Stimulated activated CD4-positive, alpha-beta T cell treated with anti-CD3 and anti-CD28 coated beads, Interleukin-4, amount 100 ng/mL, for 4 hours (primary cell): ENCODE measurements at regions not wholly inside any gene's neighbourhood (a gene's known extent, or its start where the extent isn't known, plus 50 kb on each side); places are given as distances from the start of the nearest gene placed in this dataset.
"Not testable (repeated sequence)": the region's sequence is repeated elsewhere in the genome, so short reads cannot be mapped to it uniquely, and the experiment has no call there.

Experiments used
- DNase-seq, 2 experiments: peaks; one replicate each; pipeline ENCODE4 v3.0.0-alpha.2; 2020

- no peak for DNase-seq
Observed at GRCh38 chr10:32217216-32217615, 129.7 kb downstream of the EPC1 start.

DNA sequence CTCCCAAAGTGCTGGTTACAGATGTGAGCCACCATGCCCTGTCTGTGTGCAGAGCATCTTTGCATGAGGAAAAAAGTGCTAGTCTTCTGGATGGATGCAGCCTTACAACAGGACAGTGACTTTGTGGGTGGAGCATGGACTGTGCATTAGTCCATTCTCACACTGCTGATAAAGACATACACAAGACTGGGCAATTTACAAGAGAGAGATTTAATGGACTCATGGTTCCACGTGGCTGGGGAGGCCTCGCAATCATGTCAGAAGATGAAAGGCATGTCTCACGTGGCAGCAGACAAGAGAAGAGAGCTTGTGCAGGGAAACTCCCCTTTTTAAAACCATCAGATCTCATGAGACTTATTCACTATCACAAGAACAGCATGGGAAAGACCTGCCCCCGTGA is 133.1 kb downstream of the EPC1 start:
- not testable (repeated sequence) for DNase-seq

DNA sequence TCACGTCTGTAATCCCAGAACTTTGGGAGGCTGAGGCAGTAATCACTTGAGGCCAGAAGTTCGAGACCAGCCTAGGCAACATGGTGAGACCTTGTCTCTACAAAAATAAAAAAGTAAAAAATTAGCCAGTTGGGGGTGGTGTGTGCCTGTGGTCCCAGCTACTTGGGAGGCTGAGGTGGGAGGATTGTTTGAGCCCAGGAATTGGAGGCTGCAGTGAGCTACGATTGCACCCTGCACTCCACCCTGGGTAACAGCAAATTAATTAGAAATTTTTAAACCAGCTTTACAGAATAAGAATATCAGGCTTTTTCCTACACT is 136.0 kb downstream of the EPC1 start:
- no peak for DNase-seq

DNA sequence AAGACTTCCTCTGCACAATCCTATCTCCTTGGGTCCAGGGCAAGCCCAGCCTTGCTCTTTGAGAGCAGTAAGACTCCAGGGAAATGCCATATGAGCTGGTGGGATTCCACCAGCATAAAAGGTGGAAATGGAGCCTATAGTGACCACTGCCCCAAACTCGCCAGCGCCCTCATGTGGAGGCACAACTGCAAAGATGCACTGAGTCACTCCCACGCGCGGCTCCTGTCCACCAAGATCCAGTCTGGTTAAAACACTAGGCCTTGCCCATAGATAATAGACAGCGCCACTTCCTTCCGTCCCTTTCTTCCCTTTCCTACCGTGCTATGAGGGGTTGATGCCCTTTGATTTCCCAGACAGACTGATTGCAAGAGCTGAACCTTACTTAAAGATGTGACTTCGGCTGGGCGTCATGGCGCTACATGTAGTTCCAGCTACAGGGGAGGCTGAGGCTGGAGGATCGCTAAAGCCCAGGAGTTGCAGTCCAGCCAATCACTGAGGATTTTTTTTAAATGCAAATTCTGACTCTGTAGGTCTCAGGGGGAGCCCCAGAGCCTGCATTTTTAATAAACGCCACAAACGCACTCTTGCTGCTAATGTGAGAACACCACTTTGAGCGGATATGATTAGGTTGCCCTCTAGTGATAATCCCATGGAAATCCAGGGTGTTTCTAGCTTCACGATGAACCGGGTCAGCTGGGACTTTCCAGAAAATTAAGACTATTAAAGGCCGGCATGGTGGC is 136.5 kb downstream of the EPC1 start:
- no peak for DNase-seq

DNA sequence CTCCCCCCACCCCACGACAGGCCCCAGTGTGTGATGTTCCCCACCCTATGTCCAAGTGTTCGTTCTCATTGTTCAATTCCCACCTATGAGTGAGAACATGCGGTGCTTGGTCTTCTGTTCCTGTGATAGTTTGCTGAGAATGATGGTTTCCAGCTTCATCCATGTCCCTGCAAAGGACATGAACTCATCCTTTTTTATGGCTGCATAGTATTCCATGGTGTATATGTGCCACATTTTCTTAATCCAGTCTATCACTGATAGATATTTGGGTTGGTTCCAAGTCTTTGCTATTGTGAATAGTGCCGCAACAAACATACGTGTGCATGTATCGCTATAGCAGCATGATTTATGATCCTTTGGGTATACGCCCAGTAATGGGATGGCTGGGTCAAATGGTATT is 139.0 kb downstream of the EPC1 start:
- not testable (repeated sequence) for DNase-seq

DNA sequence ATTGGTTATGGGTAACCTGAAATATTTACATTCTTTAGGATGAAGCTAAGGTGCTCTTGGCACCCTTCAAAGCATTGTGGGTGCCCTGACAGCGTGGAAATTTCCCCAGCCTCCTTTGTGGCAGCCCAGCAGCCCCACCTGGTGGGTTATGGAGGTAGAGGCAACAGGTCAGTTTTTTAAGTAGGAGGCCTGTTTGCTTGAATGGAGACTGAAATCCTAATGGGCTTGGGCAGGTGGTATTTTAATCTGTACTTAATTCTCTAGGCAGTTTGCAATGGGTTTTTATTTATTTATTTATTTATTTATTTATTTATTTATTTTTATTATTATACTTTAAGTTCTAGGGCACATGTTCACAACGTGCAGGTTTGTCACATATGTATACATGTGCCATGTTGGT is 139.4 kb downstream of the EPC1 start:
- DNase-seq, result peak; percentile 45 to 58

- DNase-seq, result no peak
Observed at GRCh38 chr10:32205670-32206069, 141.3 kb downstream of the EPC1 start.

DNA sequence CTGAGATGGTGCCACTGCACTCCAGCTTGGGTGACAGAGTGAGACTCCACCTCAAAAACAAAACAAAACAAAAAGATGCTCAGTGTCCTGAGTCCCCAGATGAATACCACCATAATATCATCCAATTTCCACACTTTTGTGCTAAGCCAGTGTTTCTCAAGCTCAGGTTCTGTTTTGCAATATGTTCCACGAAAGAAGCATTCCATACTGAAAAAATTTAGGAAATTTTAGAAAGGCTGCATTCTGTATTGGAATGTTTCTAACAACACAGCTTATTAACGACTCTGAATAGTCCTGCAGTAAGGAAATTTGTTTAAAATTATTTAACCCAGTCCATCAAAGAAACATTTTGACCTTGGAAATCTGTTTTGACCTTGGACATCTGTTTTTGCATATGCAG is 142.4 kb downstream of the EPC1 start:
- DNase-seq, result no peak

GRCh38 chr10:32199714-32200394 is 143.6 kb upstream of the KIF5B start:
- DNase-seq, result no peak

GRCh38 chr10:32197423-32197822 is 141.2 kb upstream of the KIF5B start:
- DNase-seq, result no peak

GRCh38 chr10:32190890-32191491 is 134.8 kb upstream of the KIF5B start:
- DNase-seq, result no peak

- no peak for DNase-seq
Observed at GRCh38 chr10:32189400-32190084, 133.3 kb upstream of the KIF5B start.

DNA sequence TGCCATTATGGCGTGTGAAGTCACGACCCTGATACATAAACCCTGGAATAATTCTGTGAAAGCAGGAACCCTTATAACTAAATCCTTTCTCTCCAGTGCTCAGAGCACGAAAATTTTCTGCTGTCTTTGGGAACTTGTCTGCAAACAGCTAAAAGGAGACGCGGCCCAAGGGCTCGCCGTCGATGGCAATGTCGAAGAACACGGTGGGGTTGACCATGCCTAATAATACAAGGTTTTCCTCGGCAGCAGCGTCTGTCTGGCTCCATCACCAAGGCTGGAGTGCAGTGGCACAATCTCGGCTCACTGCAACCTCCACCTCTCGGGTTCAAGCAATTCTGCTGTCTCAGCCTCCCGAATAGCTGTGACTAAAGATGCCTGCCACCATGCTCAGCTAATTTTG is 132.4 kb upstream of the KIF5B start:
- DNase-seq, result not testable (repeated sequence)

GRCh38 chr10:32187686-32188085 is 131.5 kb upstream of the KIF5B start:
- no peak for DNase-seq

DNA sequence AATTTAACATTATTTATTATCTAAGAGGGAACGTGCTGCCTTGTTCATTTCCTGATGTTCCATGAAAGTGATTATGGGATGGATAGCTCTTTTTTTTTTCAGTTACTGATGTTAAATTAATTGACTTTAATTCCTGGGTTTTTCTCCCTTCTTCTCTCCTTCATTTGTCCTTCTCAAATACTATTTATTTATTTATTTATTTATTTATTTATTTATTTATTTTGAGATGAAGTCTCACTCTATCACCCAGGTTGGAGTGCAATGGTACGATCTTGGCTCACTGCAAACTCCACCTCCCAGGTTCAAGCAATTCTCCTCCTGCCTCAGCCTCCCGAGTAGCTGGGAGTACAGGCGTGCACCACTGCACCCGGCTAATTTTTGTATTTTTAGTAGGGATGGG is 127.4 kb upstream of the KIF5B start:
- DNase-seq, result not testable (repeated sequence)

DNA sequence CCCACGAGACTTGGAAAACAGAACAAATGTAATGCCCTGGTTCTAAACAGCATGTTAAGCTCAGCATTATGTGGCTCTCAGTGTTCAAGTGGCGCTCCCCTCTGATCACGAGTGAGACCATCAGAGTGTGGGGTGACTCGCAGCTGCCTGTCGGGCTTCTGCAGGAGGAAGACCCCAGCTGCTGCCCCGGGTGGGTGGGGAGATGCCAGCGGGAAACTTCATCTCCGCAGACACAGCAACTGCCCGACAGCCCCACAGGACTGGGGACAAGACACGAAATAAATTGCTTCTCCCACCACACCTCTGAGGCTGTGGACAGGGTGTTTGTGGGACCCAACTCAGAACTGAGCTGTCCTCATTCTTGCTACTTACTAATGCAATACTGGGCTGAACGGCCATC is 126.3 kb upstream of the KIF5B start:
- no peak for DNase-seq

DNA sequence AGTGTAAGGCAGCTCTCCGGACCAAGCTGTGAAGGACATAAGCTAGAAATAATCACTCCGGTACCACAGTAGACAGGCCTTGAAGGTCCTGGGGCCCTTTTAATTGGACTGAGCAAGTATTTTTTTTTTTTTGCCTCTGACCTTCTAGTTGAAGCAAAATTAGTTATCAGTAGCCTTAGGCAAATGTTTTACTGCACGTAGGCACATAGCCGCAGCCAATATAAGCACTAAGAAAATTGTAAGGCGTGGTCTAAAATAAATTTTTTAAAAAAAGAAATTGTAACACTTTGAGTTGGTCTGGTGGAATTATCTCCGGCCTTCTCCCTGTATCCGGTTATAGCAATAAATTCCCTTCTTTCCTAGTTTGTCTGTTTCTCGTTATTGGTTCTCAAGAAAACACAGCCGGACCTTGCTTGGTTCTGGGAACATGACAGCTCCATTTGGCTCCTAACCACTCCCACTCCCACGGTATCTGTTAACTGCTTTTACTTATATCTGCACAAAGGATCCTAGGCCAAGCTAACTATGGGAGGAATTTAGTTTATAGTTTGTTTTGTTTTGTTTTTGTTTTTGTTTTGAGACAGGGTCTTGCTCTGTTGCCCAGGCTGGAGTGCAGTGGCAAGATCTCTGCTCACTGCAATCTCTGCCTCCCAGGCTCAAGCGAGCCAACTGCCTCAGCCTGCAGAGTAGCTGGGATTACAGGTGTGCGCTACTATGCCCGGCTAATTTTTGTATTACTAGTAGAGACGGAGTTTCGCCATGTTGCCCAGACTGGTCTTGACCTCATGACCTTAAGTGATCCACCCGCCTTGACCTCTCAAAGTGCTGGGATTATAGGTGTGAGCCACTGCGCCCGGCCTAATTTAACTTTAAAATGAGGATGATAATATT is 124.4 kb upstream of the KIF5B start:
- DNase-seq, result no peak

- DNase-seq, result no peak
Observed at GRCh38 chr10:32179836-32180235, 123.6 kb upstream of the KIF5B start.

DNA sequence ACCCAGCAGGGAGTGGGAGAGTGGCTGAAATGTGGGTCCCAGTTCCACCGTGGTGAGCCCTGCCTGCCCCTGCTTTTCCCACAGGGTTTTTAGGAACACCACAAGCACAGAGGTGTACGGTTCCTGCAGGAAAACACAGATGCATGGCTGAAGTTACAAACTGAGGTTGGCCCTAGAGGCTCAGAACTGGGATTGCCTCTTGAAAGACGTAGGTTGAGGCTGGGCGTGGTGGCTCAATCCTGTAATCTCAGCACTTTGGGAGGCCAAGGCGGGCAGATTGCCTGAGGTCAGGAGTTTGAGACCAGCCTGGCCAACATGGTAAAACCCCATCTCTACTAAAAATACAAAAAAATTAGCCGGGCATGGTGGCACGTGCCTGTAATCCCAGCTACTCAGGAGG is 121.4 kb upstream of the KIF5B start:
- DNase-seq, result not testable (repeated sequence)

DNA sequence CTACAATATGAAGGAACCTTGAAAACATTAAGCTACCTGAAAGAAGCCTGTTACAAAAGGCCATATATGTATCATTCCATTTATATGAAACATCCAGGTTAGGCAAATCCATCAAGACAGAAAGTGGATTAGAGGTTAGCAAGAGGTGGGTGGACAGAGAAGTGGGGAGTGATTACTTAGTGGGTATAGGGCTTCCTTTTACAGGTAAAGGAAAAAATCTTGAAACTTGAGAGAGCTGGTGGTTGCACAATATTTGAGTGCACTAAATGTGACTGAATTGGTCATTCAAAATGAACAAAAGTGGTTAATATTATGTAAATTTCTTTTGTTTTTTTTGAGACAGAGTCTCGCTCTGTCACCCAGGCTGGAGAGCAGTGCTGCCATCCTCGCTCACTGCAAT is 119.4 kb upstream of the KIF5B start:
- no peak for DNase-seq

GRCh38 chr10:32174349-32174893 is 118.2 kb upstream of the KIF5B start:
- DNase-seq, result no peak

DNA sequence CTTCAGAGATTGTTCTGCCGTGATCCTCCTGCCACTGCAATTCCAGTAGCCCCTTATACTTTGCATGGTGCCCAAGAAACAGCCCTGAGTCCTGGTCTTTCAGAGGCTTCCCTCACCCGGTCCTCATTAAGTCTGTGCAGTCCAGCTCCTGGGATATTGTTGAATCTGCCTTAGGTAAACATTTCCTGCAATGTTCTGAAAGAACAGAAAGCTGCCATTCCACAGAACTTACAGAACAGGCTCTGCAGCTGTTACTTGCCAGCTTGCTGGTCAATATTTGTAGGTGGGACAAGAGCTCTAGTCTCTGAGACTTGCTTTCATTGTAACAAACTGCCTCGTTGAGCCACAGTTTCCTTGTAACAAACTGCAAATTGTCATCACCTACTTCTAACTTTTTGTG is 115.0 kb upstream of the KIF5B start:
- DNase-seq, result no peak

DNA sequence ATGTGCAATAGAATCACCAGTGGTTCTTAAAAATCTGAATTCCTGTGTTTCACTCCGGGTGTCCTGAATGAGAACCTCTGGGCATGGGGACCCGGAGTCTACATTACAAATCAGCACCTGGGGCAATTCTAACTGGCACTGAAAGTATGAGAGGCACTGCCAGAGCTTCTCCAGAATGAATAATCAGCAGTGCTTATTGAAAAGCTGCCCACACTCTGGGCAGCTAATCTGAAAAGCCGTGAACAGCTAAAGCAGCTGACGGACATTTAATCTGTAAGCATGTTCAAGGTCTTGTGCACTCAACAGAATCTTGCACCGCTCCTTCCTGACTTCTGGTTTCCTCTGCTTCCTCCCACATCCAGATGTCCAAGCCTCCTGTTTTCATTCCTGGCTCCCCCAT is 113.3 kb upstream of the KIF5B start:
- DNase-seq, result no peak
